ENCODE measurements at regions not wholly inside any gene's neighbourhood (a gene's known extent, or its start where the extent isn't known, plus 50 kb on each side); places are given as distances from the start of the nearest gene placed in this dataset.

GRCh38 chr16:86928523-86929011, 350.2 kb downstream of the FOXL1 start:
- no peak for TF ChIP-seq POLR2AphosphoS5 (IDR thresholded peaks at IDR 0.05; ENCODE audit: low read depth, low read length)
- TF ChIP-seq SIN3A (IDR thresholded peaks at IDR 0.05; ENCODE audit: borderline replicate concordance, insufficient read depth, low read length): no peak
- no peak for TF ChIP-seq TAF1 (IDR thresholded peaks at IDR 0.05; ENCODE audit: borderline replicate concordance, insufficient read depth, low read length)
- no peak for TF ChIP-seq FOXP2 (optimal IDR thresholded peaks at IDR 0.05; ENCODE audit: borderline replicate concordance, extremely low read depth, extremely low read length, insufficient read depth)
- TF ChIP-seq REST (IDR thresholded peaks at IDR 0.05; ENCODE audit: insufficient read depth in 1 of 2, low read depth in 2 of 2, low read length in 2 of 2): no peak

GRCh38 chr16:86929057-86929871, 350.9 kb downstream of the FOXL1 start:
- TF ChIP-seq SIN3A (IDR thresholded peaks at IDR 0.05; ENCODE audit: borderline replicate concordance, insufficient read depth, low read length) (no peak), REST (IDR thresholded peaks at IDR 0.05; ENCODE audit: insufficient read depth in 1 of 2, low read depth in 2 of 2, low read length in 2 of 2) (peak in 1 of 2 experiments; percentile 33; a peak in 1 of 4 replicates), POLR2AphosphoS5 (IDR thresholded peaks at IDR 0.05; ENCODE audit: low read depth, low read length) (no peak), FOXP2 (optimal IDR thresholded peaks at IDR 0.05; ENCODE audit: borderline replicate concordance, extremely low read depth, extremely low read length, insufficient read depth) (no peak), TAF1 (IDR thresholded peaks at IDR 0.05; ENCODE audit: borderline replicate concordance, insufficient read depth, low read length) (no peak)

GRCh38 chr16:86930001-86930400, 351.7 kb downstream of the FOXL1 start:
- TF ChIP-seq REST (IDR thresholded peaks at IDR 0.05; ENCODE audit: insufficient read depth in 1 of 2, low read depth in 2 of 2, low read length in 2 of 2) (no peak), POLR2AphosphoS5 (IDR thresholded peaks at IDR 0.05; ENCODE audit: low read depth, low read length) (no peak), FOXP2 (optimal IDR thresholded peaks at IDR 0.05; ENCODE audit: borderline replicate concordance, extremely low read depth, extremely low read length, insufficient read depth) (no peak), SIN3A (IDR thresholded peaks at IDR 0.05; ENCODE audit: borderline replicate concordance, insufficient read depth, low read length) (no peak), TAF1 (IDR thresholded peaks at IDR 0.05; ENCODE audit: borderline replicate concordance, insufficient read depth, low read length) (no peak)

GRCh38 chr16:86930663-86931373, 352.5 kb downstream of the FOXL1 start:
- TF ChIP-seq TAF1 (IDR thresholded peaks at IDR 0.05; ENCODE audit: borderline replicate concordance, insufficient read depth, low read length): no peak
- no peak for TF ChIP-seq SIN3A (IDR thresholded peaks at IDR 0.05; ENCODE audit: borderline replicate concordance, insufficient read depth, low read length)
- no peak for TF ChIP-seq POLR2AphosphoS5 (IDR thresholded peaks at IDR 0.05; ENCODE audit: low read depth, low read length)
- no peak for TF ChIP-seq FOXP2 (optimal IDR thresholded peaks at IDR 0.05; ENCODE audit: borderline replicate concordance, extremely low read depth, extremely low read length, insufficient read depth)
- TF ChIP-seq REST (IDR thresholded peaks at IDR 0.05; ENCODE audit: insufficient read depth in 1 of 2, low read depth in 2 of 2, low read length in 2 of 2): no peak
